K562 (cell line): ENCODE measurements at regions not wholly inside any gene's neighbourhood (a gene's known extent, or its start where the extent isn't known, plus 50 kb on each side); places are given as distances from the start of the nearest gene placed in this dataset.

Experiments
- ATAC-seq: fragments of 200-7000 bp; cut with Tn5 transposase; 3 replicates; pipeline ENCODE4 v1.9.1; 2020; ENCODE audit warnings: moderate library complexity
- BruUV-seq: library from RNA; stranded (reverse); fragments of 400-500 nt; replicated peaks from 2 replicates; lab custom pipeline; 2021; lab: Mats Ljungman, UMichigan
- CTCF ChIA-PET: fragments of 300-600 bp; formaldehyde crosslinking; extraction: SDS; loops from one replicate; lab custom pipeline; 2021; ENCODE audit warnings: low intra/inter-chr PET ratio; lab: Yijun Ruan, JAX
- POLR2A ChIA-PET: fragments of 300-600, 350-650 bp; sonication (Branson Sonifier 250); formaldehyde crosslinking; extraction: SDS; loops from one replicate; lab custom pipeline; 2021; ENCODE audit warnings: antibody characterized with exemption, inconsistent platforms; lab: Yijun Ruan, JAX
- DNase-seq, 4 experiments: peaks; one replicate each; pipeline versions ENCODE4 v3.0.0 to v3.0.0-alpha.2; 2011 to 2018; ENCODE audit warnings: low spot score in 3 of 4, mixed read lengths in 3 of 4; ENCODE audit errors: extremely low read depth in 1 of 4
- FAIRE-seq: peaks from 2 replicates; lab custom pipeline; 2011; peaks lifted over from hg19 to GRCh38; lab: Jason Lieb, UNC
- H2AFZ ChIP-seq: 2 replicates; pipeline ENCODE4 v1.6.0; 2011; ENCODE audit warnings: low read depth, low read length, control low read depth, inconsistent platforms
- H3K27ac ChIP-seq: fragments of 200-600 bp; 3 replicates; pipeline ENCODE4 v1.8.0; 2011; ENCODE audit warnings: low read depth, mild to moderate bottlenecking, control low read depth, inconsistent platforms, low read length, moderate library complexity, mixed read lengths; ENCODE audit errors: extremely low read depth
- H3K27me3 ChIP-seq, 2 experiments: fragments of 300-600 bp in 1 of 2; 2 replicates in 1 of 2; 3 replicates in 1 of 2; pipeline versions ENCODE4 v1.6.0 to v1.8.0; 2011; ENCODE audit warnings: inconsistent platforms in 2 of 2, low read length in 2 of 2, mild to moderate bottlenecking in 1 of 2, mixed read lengths in 1 of 2, moderate library complexity in 1 of 2; ENCODE audit not compliant: control insufficient read depth in 2 of 2, insufficient read depth in 2 of 2
- H3K36me3 ChIP-seq: fragments of 300-600 bp; 3 replicates; pipeline ENCODE4 v1.8.0; 2011; ENCODE audit warnings: mild to moderate bottlenecking, low read length, inconsistent platforms; ENCODE audit not compliant: control insufficient read depth, insufficient read depth
- H3K4me1 ChIP-seq, 2 experiments: fragments of 200-600 bp in 1 of 2; replicated peaks in 1 of 2; 2 replicates in 1 of 2; 3 replicates in 1 of 2; pipeline versions ENCODE4 v1.5.1 to v1.8.0; 2011; ENCODE audit warnings: inconsistent platforms in 2 of 2, low read length in 2 of 2, mild to moderate bottlenecking in 1 of 2, mixed read lengths in 1 of 2, moderate library complexity in 1 of 2; ENCODE audit not compliant: control insufficient read depth in 2 of 2, insufficient read depth in 2 of 2
- H3K4me2 ChIP-seq: 2 replicates; pipeline ENCODE4 v1.6.1; 2011; ENCODE audit warnings: low read length, control low read depth, inconsistent platforms, mixed read lengths; ENCODE audit not compliant: insufficient read depth
- H3K4me3 ChIP-seq: fragments of 200-600 bp; sonication (generic), shearing (Covaris generic); 2 replicates; pipeline ENCODE4 v1.5.1; 2016; ENCODE audit warnings: control low read depth, inconsistent platforms
- H3K79me2 ChIP-seq: fragments of 200-600 bp; 3 replicates; pipeline ENCODE4 v1.8.0; 2011; ENCODE audit warnings: low read length, inconsistent platforms; ENCODE audit not compliant: control insufficient read depth, insufficient read depth
- H3K9ac ChIP-seq, 2 experiments: 2 replicates each; pipeline versions ENCODE4 v1.6.0 to v1.6.1; 2011; ENCODE audit warnings: low read depth in 2 of 2, low read length in 2 of 2, control low read depth in 1 of 2, inconsistent platforms in 1 of 2, mild to moderate bottlenecking in 1 of 2, mixed read lengths in 1 of 2; ENCODE audit not compliant: insufficient read depth in 1 of 2
- H3K9me1 ChIP-seq: one replicate; pipeline ENCODE4 v1.6.0; 2011; ENCODE audit warnings: inconsistent platforms, mild to moderate bottlenecking, low read length, moderate library complexity; ENCODE audit not compliant: control insufficient read depth, insufficient read depth
- H3K9me3 ChIP-seq: replicated peaks from 2 replicates; pipeline ENCODE4 v1.5.1; 2011; ENCODE audit warnings: low read depth, low read length, inconsistent platforms; ENCODE audit not compliant: control insufficient read depth, insufficient read depth
- H4K20me1 ChIP-seq: replicated peaks from 2 replicates; pipeline ENCODE4 v1.6.1; 2011; ENCODE audit warnings: low read length, inconsistent platforms, mixed read lengths; ENCODE audit not compliant: control insufficient read depth, insufficient read depth
- CBFB ChIP-seq: sonication (generic); formaldehyde crosslinking; IDR thresholded peaks from 2 replicates; pipeline ENCODE4 v1.4.0; 2020; ENCODE audit warnings: mild to moderate bottlenecking, missing genetic modification reagents
- DACH1 ChIP-seq: fragments of 450-650 bp; IDR thresholded peaks from 2 replicates; pipeline ENCODE4 v1.6.1; 2018; ENCODE audit not compliant: partially characterized antibody
- FOXP4 ChIP-seq: sonication (generic); formaldehyde crosslinking; IDR thresholded peaks from 2 replicates; pipeline ENCODE4 v1.8.0; 2022; ENCODE audit warnings: mild to moderate bottlenecking, missing genetic modification reagents, borderline replicate concordance
- KDM2B ChIP-seq: fragments of 250-450 bp; sonication (Bioruptor Pico); IDR thresholded peaks from 2 replicates; pipeline ENCODE4 v1.8.0; 2021; ENCODE audit warnings: mild to moderate bottlenecking, moderate library complexity
- LARP7 ChIP-seq: fragments of 450-650 bp; IDR thresholded peaks from 2 replicates; pipeline ENCODE4 v1.6.1; 2016
- PHB ChIP-seq: fragments of 250-450 bp; sonication (Bioruptor Pico); IDR thresholded peaks from 2 replicates; pipeline ENCODE4 v1.5.0; 2021
- SFPQ ChIP-seq: fragments of 200-400 bp; formaldehyde crosslinking; IDR thresholded peaks from 2 replicates; pipeline ENCODE4 v1.6.1; 2017; ENCODE audit warnings: mild to moderate bottlenecking, low read depth, low read length, moderate library complexity
- SNIP1 ChIP-seq: fragments of 450-650 bp; IDR thresholded peaks from 2 replicates; pipeline ENCODE4 v1.7.1; 2017; ENCODE audit warnings: low read depth, mild to moderate bottlenecking
- TRIM24 ChIP-seq, 2 experiments: fragments of 450-650 bp; IDR thresholded peaks; 2 replicates each; pipeline ENCODE4 v1.6.1; 2016
- XRCC3 ChIP-seq: fragments of 450-650 bp; IDR thresholded peaks from 2 replicates; pipeline ENCODE4 v1.6.1; 2017; ENCODE audit warnings: mild to moderate bottlenecking, moderate library complexity
- ZBTB8A ChIP-seq: fragments of 450-650 bp; IDR thresholded peaks from 2 replicates; pipeline ENCODE4 v1.6.1; 2018; ENCODE audit warnings: mild to moderate bottlenecking, moderate library complexity; ENCODE audit not compliant: partially characterized antibody
- ZNF316 ChIP-seq: fragments of 450-650 bp; IDR thresholded peaks from 2 replicates; pipeline ENCODE4 v1.6.1; 2016
- ZSCAN32 ChIP-seq: fragments of 450-650 bp; formaldehyde crosslinking; IDR thresholded peaks from 2 replicates; pipeline ENCODE4 v1.4.0; 2020; ENCODE audit warnings: mild to moderate bottlenecking, moderate library complexity
- WGBS: fragments of 100-300 bp; shearing (Covaris generic); methylation state at CpG from one replicate; pipeline ENCODE4 v1.1.6; 2016; ENCODE audit warnings: low coverage, mixed read lengths; ENCODE audit not compliant: insufficient coverage; ENCODE audit errors: missing lambda C conversion rate; 5-methylcytosine and 5-hydroxymethylcytosine counted together
- in situ Hi-C: fragments of 300-500 bp; cut with MboI; formaldehyde crosslinking; loops from 4 replicates; pipeline ENCODE4 v1.15.0; 2018; ENCODE audit warnings: inconsistent platforms, mixed read lengths
- intact Hi-C: fragments of 100-400 bp; cut with micrococcal nuclease; formaldehyde crosslinking; loops from 2 replicates; pipeline ENCODE4 v1.14.2; 2022

- TF ChIP-seq ZSCAN32 (CRISPR knock-in tag), result no peak
- no peak for TF ChIP-seq SFPQ
- TF ChIP-seq KDM2B (CRISPR knock-in tag), result no peak
- TF ChIP-seq CBFB (CRISPR knock-in tag), result no peak
- TF ChIP-seq XRCC3, result no peak
- no peak for TF ChIP-seq DACH1
- TF ChIP-seq ZBTB8A, result no peak
- TF ChIP-seq PHB (CRISPR knock-in tag), result no peak
- TF ChIP-seq ZNF316, result no peak
- TF ChIP-seq TRIM24 (IDR thresholded peaks at IDR 0.05), result no peak
- TF ChIP-seq FOXP4 (CRISPR knock-in tag), result no peak
- no peak for TF ChIP-seq LARP7
- TF ChIP-seq SNIP1, result no peak
- Histone ChIP-seq H3K4me3 (no peak overlapping the region), H4K20me1 (no peaks in the 10 kb centered on the region), H3K27ac (no peak overlapping the region), H3K4me1 (no peaks in the 10 kb centered on the region), H3K4me2 (no peak overlapping the region), H2AFZ (no peak overlapping the region), H3K36me3 (no peaks in the 10 kb centered on the region), H3K27me3 (no peaks in the 10 kb centered on the region), H3K9me1 (no peaks in the 10 kb centered on the region), H3K9ac (no peak overlapping the region), H3K9me3 (no peaks in the 10 kb centered on the region), H3K79me2 (no peaks in the 10 kb centered on the region)
- 0% methylated on average over 5 of the region's 5 CpGs for WGBS
- no peak for DNase-seq
- ATAC-seq, result no peak
- POLR2A ChIA-PET, result interaction anchor here (0.6 kb wide), 1 partner anchor 22 kb away, joined by 3 read pairs; no protein-coding TSS in a partner anchor
- in situ Hi-C loops, result no loop called here
- no peak for FAIRE-seq
- BruUV-seq, result no TSS peak
- intact Hi-C loops, result no loop called here
- CTCF ChIA-PET, result no interaction called here
These were observed 283.9 kb upstream of the PRICKLE1 start for GRCh38 chr12:42873401-42873800.
